DMS53 treated with DMSO at 0.1 percent for 48 hours (cell line): ENCODE measurements at regions not wholly inside any gene's neighbourhood (a gene's known extent, or its start where the extent isn't known, plus 50 kb on each side); places are given as distances from the start of the nearest gene placed in this dataset.

ENCODE experiments used
- DNase-seq: peaks from one replicate; lab custom pipeline; 2025; ENCODE audit not compliant: unreplicated experiment; lab: John Stamatoyannopoulos, UW

DNA sequence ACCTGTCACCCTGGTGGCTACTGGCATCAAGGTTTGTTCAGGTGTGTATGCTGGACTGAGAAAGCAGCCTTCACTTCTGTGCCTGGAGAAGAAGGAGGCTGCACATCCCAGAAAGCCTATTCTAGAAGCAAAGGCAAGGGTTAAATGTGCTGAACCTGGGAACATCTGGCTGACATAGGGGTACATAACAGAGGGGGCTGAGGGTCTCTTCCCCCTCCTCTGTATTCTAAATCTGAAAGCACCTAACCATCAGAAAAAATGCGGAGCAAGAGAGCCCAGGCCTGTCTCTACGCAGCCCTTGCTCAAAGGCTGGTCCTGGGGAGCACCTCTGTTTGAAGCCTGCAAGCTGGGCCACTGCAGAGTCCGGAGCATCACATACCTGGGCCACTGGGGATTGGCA is 53.2 kb upstream of the FSTL4 start:
- DNase-seq, result no peak

DNA sequence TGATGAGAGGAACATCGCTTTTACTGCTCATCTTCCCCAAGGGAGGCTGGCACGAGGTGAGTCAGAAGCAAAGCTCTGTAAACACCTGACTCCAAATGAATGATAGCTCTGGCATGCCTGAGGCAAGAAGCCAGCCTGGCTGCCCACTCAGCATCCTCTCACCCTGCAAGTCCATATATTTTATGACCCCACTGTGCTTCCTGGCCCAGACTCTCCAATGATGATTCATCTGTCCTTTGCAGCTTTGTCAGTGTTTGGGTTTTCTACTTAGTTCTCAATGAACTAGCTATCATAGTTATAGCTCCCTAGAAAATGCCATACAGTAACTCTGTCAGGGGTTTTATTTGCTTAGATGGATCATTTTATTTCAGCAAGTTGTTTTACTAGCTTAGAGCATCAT is 52.1 kb upstream of the FSTL4 start:
- DNase-seq, result peak; percentile 68

DNA sequence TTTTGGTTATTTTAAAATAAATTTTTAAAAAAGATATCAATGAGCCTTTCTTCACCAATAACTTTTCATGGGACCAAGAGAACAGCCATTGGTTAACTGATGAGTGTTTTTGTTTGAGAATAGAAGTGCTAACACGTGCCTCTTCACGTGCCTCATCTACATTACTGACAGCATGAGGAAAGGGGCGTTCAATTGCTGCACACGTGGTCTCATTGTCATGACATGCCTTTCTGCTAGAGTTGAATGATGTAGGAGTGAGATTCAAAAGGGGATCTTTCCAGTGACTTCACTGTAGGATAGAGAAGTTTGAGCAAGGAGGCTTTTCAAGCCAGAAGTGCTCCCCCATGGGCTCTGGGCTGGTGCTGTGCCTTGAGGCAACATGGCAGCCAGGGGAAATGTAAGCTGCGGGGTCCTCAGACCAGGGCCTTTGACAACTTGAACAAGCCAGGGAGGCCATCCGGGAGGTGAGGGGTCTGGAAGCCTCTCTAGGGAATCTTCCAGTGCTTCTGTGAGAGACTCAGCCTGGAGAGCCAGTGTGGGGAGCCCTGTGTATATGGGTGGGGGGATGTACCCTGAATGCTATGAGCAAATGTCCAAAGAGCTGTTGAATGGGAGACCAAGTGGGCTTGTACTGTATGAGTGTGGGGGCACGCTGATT is 51.2 kb upstream of the FSTL4 start:
- DNase-seq, result no peak

- DNase-seq, result peak; percentile 26
Measured at GRCh38 chr5:133662578-133662977, 50.2 kb upstream of the FSTL4 start.
